Head of caudate nucleus (tissue), 42 donors: ENCODE measurements at regions not wholly inside any gene's neighbourhood (a gene's known extent, or its start where the extent isn't known, plus 50 kb on each side); places are given as distances from the start of the nearest gene placed in this dataset.
"Not testable (repeated sequence)": the region's sequence is repeated elsewhere in the genome, so short reads cannot be mapped to it uniquely, and the experiment has no call there.

Experiments
- DNase-seq, 42 donors: peaks; one replicate each; pipeline versions ENCODE4 v3.0.0 to v3.0.0-alpha.2; 2020 to 2021; ENCODE audit warnings: mixed read lengths in 7 of 42
- intact Hi-C: fragments of 100-400 bp; cut with DNase I; formaldehyde crosslinking; loops from one replicate; pipeline ENCODE4 v1.15.0; 2022

GRCh38 chr7:76859933-76860332 lies 172.2 kb downstream of the SPDYE17 start:
- not testable (repeated sequence) for DNase-seq

GRCh38 chr7:76854631-76855030 lies 177.5 kb downstream of the SPDYE17 start:
- DNase-seq, intact Hi-C loops: not testable (repeated sequence)

More at GRCh38 chr7:76859933-76860332, 172.2 kb downstream of the SPDYE17 start:
- intact Hi-C loops = not testable (repeated sequence)

- intact Hi-C loops, DNase-seq: not testable (repeated sequence)
Observed at GRCh38 chr7:76852787-76853584, 179.2 kb downstream of the SPDYE17 start.

- DNase-seq, intact Hi-C loops: not testable (repeated sequence)
Observed at GRCh38 chr7:76852362-76852761, 179.8 kb downstream of the SPDYE17 start.

- intact Hi-C loops, DNase-seq: not testable (repeated sequence)
Observed at GRCh38 chr7:76851617-76852016, 180.5 kb downstream of the SPDYE17 start.

- intact Hi-C loops, DNase-seq: not testable (repeated sequence)
Observed at GRCh38 chr7:76849887-76850563, 182.1 kb downstream of the SPDYE17 start.

- DNase-seq, intact Hi-C loops: not testable (repeated sequence)
Observed at GRCh38 chr7:76839879-76840278, 192.3 kb downstream of the SPDYE17 start.

- DNase-seq, intact Hi-C loops: not testable (repeated sequence)
Observed at GRCh38 chr7:76839214-76839613, 192.9 kb downstream of the SPDYE17 start.

GRCh38 chr7:76838357-76838756 lies 193.8 kb downstream of the SPDYE17 start:
- DNase-seq, intact Hi-C loops: not testable (repeated sequence)

- DNase-seq, intact Hi-C loops: not testable (repeated sequence)
Observed at GRCh38 chr7:76829233-76829632, 202.2 kb upstream of the POMZP3 start.

- intact Hi-C loops, DNase-seq: not testable (repeated sequence)
Observed at GRCh38 chr7:76826181-76826580, 199.1 kb upstream of the POMZP3 start.

GRCh38 chr7:76809856-76810255 lies 182.8 kb upstream of the POMZP3 start:
- intact Hi-C loops = not testable (repeated sequence)

GRCh38 chr7:76807588-76808100 lies 180.6 kb upstream of the POMZP3 start:
- DNase-seq, intact Hi-C loops: not testable (repeated sequence)

More at GRCh38 chr7:76809856-76810255, 182.8 kb upstream of the POMZP3 start:
- DNase-seq = not testable (repeated sequence)

- DNase-seq, intact Hi-C loops: not testable (repeated sequence)
Observed at GRCh38 chr7:76806460-76806859, 179.4 kb upstream of the POMZP3 start.

- DNase-seq = peak in 18 of 42 donors; percentile 2 to 43 (median 9)
- intact Hi-C loops = not testable (repeated sequence)
Observed at GRCh38 chr7:76806010-76806409, 178.9 kb upstream of the POMZP3 start.

- peak in 5 of 42 donors; percentile 1 to 22 (median 9) for DNase-seq
- intact Hi-C loops = not testable (repeated sequence)
Observed at GRCh38 chr7:76805262-76805661, 178.2 kb upstream of the POMZP3 start.

- DNase-seq, intact Hi-C loops: not testable (repeated sequence)
Observed at GRCh38 chr7:76797639-76798038, 170.6 kb upstream of the POMZP3 start.

- intact Hi-C loops, DNase-seq: not testable (repeated sequence)
Observed at GRCh38 chr7:76780693-76781092, 153.6 kb upstream of the POMZP3 start.

- intact Hi-C loops = not testable (repeated sequence)
- DNase-seq = peak in 20 of 42 donors; percentile 0 to 63 (median 10)
Observed at GRCh38 chr7:76774279-76774678, 147.2 kb upstream of the POMZP3 start.

GRCh38 chr7:76771980-76772379 lies 144.9 kb upstream of the POMZP3 start:
- DNase-seq, intact Hi-C loops: not testable (repeated sequence)
